GM12864 (cell line): ENCODE measurements at regions not wholly inside any gene's neighbourhood (a gene's known extent, or its start where the extent isn't known, plus 50 kb on each side); places are given as distances from the start of the nearest gene placed in this dataset.

ENCODE experiments used
- DNase-seq: peaks from one replicate; pipeline ENCODE4 v3.0.0-alpha.2; 2011; ENCODE audit warnings: low read depth
- H3K4me3 ChIP-seq: 2 replicates; pipeline ENCODE4 v1.5.1; 2011; ENCODE audit warnings: mild to moderate bottlenecking, low read depth, low read length, control low read depth
- CTCF ChIP-seq: IDR thresholded peaks from 2 replicates; pipeline ENCODE4 v1.5.1; 2011; ENCODE audit warnings: low read depth, mild to moderate bottlenecking, moderate library complexity, low read length, control low read depth, inconsistent platforms; ENCODE audit errors: missing control alignments

GRCh38 chr7:114818501-114818900, 103.4 kb upstream of the MDFIC start:
- TF ChIP-seq CTCF, result no peak
- no peak for DNase-seq
- no peak overlapping the region for H3K4me3 ChIP-seq

GRCh38 chr7:114819616-114820362, 102.1 kb upstream of the MDFIC start:
- TF ChIP-seq CTCF, result no peak
- no peak for DNase-seq
- no peak overlapping the region for H3K4me3 ChIP-seq

- H3K4me3 ChIP-seq, result no peak overlapping the region
- TF ChIP-seq CTCF, result no peak
- no peak for DNase-seq
These were observed 100.6 kb upstream of the MDFIC start for GRCh38 chr7:114821030-114821900.

GRCh38 chr7:114822131-114822530, 99.8 kb upstream of the MDFIC start:
- no peak overlapping the region for H3K4me3 ChIP-seq
- no peak for DNase-seq
- TF ChIP-seq CTCF, result no peak

- TF ChIP-seq CTCF, result no peak
- DNase-seq, result no peak
- H3K4me3 ChIP-seq, result no peak overlapping the region
These were observed 99.0 kb upstream of the MDFIC start for GRCh38 chr7:114822844-114823243.

GRCh38 chr7:114823290-114823689, 98.6 kb upstream of the MDFIC start:
- DNase-seq, result no peak

More at GRCh38 chr7:114823290-114823689, 98.6 kb upstream of the MDFIC start:
- no peak overlapping the region for H3K4me3 ChIP-seq
- TF ChIP-seq CTCF, result no peak
